Stomach (tissue), 4 donors: ENCODE measurements at regions not wholly inside any gene's neighbourhood (a gene's known extent, or its start where the extent isn't known, plus 50 kb on each side); places are given as distances from the start of the nearest gene placed in this dataset.

Source experiments
- CTCF ChIP-seq, 7 experiments: fragments of 450-650 bp in 4 of 7; fragments of 200-600 bp in 3 of 7; sonication (generic) in 3 of 7; IDR thresholded peaks; one replicate each; pipeline ENCODE4 v1.5.1; 2016 to 2019; ENCODE audit warnings: antibody characterized with exemption in 7 of 7, control low read depth in 2 of 7, mild to moderate bottlenecking in 1 of 7
- EP300 ChIP-seq: sonication (generic); formaldehyde crosslinking; IDR thresholded peaks from one replicate; pipeline ENCODE4 v1.6.1; 2017; ENCODE audit warnings: antibody characterized with exemption
- POLR2A ChIP-seq, 4 donors: fragments of 450-650 bp; IDR thresholded peaks; one replicate each; pipeline ENCODE4 v1.6.1; 2016; ENCODE audit warnings: antibody characterized with exemption in 4 of 4, control low read depth in 2 of 4, mild to moderate bottlenecking in 1 of 4, moderate library complexity in 1 of 4
- POLR2AphosphoS5 ChIP-seq, 3 donors: sonication (generic); formaldehyde crosslinking; IDR thresholded peaks; one replicate each; pipeline ENCODE4 v1.6.1; 2016; ENCODE audit warnings: antibody characterized with exemption in 3 of 3

GRCh38 chr1:80113168-80114038 is 1106.9 kb upstream of the ADGRL4 start:
- TF ChIP-seq POLR2A (IDR thresholded peaks at IDR 0.05) (no peak), POLR2AphosphoS5 (IDR thresholded peaks at IDR 0.05) (no peak), EP300 (no peak), CTCF (IDR thresholded peaks at IDR 0.05) (no peak)
